Suprapubic skin (tissue), 4 donors: ENCODE measurements at regions not wholly inside any gene's neighbourhood (a gene's known extent, or its start where the extent isn't known, plus 50 kb on each side); places are given as distances from the start of the nearest gene placed in this dataset.

ENCODE experiments used
- CTCF ChIP-seq, 2 donors: fragments of 200-600 bp in 1 of 2; fragments of 450-650 bp in 1 of 2; sonication (generic) in 1 of 2; IDR thresholded peaks; one replicate each; pipeline ENCODE4 v1.5.1; 2016 to 2019; ENCODE audit warnings: antibody characterized with exemption in 2 of 2, mild to moderate bottlenecking in 1 of 2, moderate library complexity in 1 of 2
- EP300 ChIP-seq: sonication (generic); formaldehyde crosslinking; IDR thresholded peaks from one replicate; pipeline ENCODE4 v1.6.1; 2017; ENCODE audit warnings: antibody characterized with exemption
- POLR2A ChIP-seq, 2 donors: fragments of 450-650 bp; IDR thresholded peaks; one replicate each; pipeline ENCODE4 v1.6.1; 2017; ENCODE audit warnings: antibody characterized with exemption in 2 of 2, mild to moderate bottlenecking in 2 of 2, moderate library complexity in 2 of 2
- POLR2AphosphoS5 ChIP-seq, 3 donors: sonication (generic); formaldehyde crosslinking; IDR thresholded peaks; one replicate each; pipeline ENCODE4 v1.6.1; 2017; ENCODE audit warnings: antibody characterized with exemption in 3 of 3

GRCh38 chr9:72464857-72465592 lies 56.4 kb upstream of the TMC1 start:
- no peak for TF ChIP-seq CTCF (IDR thresholded peaks at IDR 0.05)
- TF ChIP-seq POLR2A (IDR thresholded peaks at IDR 0.05): no peak
- no peak for TF ChIP-seq EP300
- no peak for TF ChIP-seq POLR2AphosphoS5 (IDR thresholded peaks at IDR 0.05)
